GM21360 (cell line): ENCODE measurements at regions not wholly inside any gene's neighbourhood (a gene's known extent, or its start where the extent isn't known, plus 50 kb on each side); places are given as distances from the start of the nearest gene placed in this dataset.

ENCODE experiments used
- ATAC-seq: cut with Tn5 transposase; IDR thresholded peaks from one replicate; pipeline ENCODE4 v1.9.1; 2021; ENCODE audit warnings: mild to moderate bottlenecking, moderate library complexity; ENCODE audit not compliant: unreplicated experiment

GRCh38 chr10:130729876-130730275 is 581.6 kb downstream of the TCERG1L start:
- no peak for ATAC-seq

GRCh38 chr10:130737186-130737585 is 574.3 kb downstream of the TCERG1L start:
- no peak for ATAC-seq

- no peak for ATAC-seq
Measured at GRCh38 chr10:130737621-130738020, 573.9 kb downstream of the TCERG1L start.

GRCh38 chr10:130739016-130739756 is 572.3 kb downstream of the TCERG1L start:
- no peak for ATAC-seq

- ATAC-seq, result no peak
Measured at GRCh38 chr10:130739757-130740145, 571.8 kb downstream of the TCERG1L start.

GRCh38 chr10:130740166-130740565 is 571.4 kb downstream of the TCERG1L start:
- ATAC-seq, result no peak

GRCh38 chr10:130740915-130741750 is 570.4 kb downstream of the TCERG1L start:
- no peak for ATAC-seq

- no peak for ATAC-seq
Measured at GRCh38 chr10:130741901-130742855, 569.3 kb downstream of the TCERG1L start.

- no peak for ATAC-seq
Measured at GRCh38 chr10:130742941-130743675, 568.4 kb downstream of the TCERG1L start.

- ATAC-seq, result no peak
Measured at GRCh38 chr10:130743751-130744271, 567.7 kb downstream of the TCERG1L start.

GRCh38 chr10:130744631-130745030 is 566.9 kb downstream of the TCERG1L start:
- no peak for ATAC-seq

- ATAC-seq, result no peak
Measured at GRCh38 chr10:130745251-130745650, 566.3 kb downstream of the TCERG1L start.

- no peak for ATAC-seq
Measured at GRCh38 chr10:130745821-130746220, 565.7 kb downstream of the TCERG1L start.

- no peak for ATAC-seq
Measured at GRCh38 chr10:130746311-130746710, 565.2 kb downstream of the TCERG1L start.

- no peak for ATAC-seq
Measured at GRCh38 chr10:130747356-130747755, 564.2 kb downstream of the TCERG1L start.

GRCh38 chr10:130747946-130748345 is 563.6 kb downstream of the TCERG1L start:
- ATAC-seq, result no peak

- no peak for ATAC-seq
Measured at GRCh38 chr10:130748409-130749057, 563.0 kb downstream of the TCERG1L start.

- ATAC-seq, result no peak
Measured at GRCh38 chr10:130749911-130750310, 561.6 kb downstream of the TCERG1L start.

- ATAC-seq, result no peak
Measured at GRCh38 chr10:130750441-130750840, 561.1 kb downstream of the TCERG1L start.
